ENCODE measurements at regions not wholly inside any gene's neighbourhood (a gene's known extent, or its start where the extent isn't known, plus 50 kb on each side); places are given as distances from the start of the nearest gene placed in this dataset.
"Not testable (repeated sequence)": the region's sequence is repeated elsewhere in the genome, so short reads cannot be mapped to it uniquely, and the experiment has no call there.

DNA sequence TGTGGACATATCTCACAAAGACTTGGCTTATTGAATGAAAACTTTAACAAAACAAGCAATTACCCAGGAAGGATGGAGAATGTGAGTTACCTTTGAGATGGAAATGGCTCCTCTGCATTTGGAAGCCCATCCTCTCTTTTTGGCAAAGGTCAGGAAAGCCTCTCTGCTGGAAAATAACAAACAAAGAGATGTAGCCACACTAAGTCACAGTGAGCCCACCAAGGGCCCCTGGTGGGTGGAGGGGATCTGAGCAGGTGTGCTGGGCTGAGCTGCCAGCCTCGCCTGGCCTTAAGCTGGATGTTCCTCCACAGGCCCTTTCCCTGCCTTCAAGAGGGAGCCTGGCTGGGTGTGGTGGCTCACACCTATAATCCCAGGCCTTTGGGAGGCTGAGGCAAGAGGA lies 269.2 kb downstream of the HNRNPD start:
- Histone ChIP-seq H3K9ac (ENCODE audit: low read depth in 1 of 2, low read length in 2 of 2) (no peak overlapping the region), H3K4me3 (ENCODE audit: low read depth in 1 of 2, low read length in 2 of 2) (no peak overlapping the region), H3K4me1 (ENCODE audit: control insufficient read depth in 1 of 2, insufficient read depth in 2 of 2, low read length in 2 of 2) (no peaks in the 10 kb centered on the region), H3K36me3 (ENCODE audit: control insufficient read depth in 1 of 2, insufficient read depth in 2 of 2, low read length in 2 of 2) (no peaks in the 10 kb centered on the region), H3K27ac (ENCODE audit: low read depth, low read length) (no peak overlapping the region), H3K9me3 (ENCODE audit: control insufficient read depth in 1 of 2, low read length in 2 of 2) (no peaks in the 10 kb centered on the region), H3K27me3 (ENCODE audit: control insufficient read depth in 1 of 2, insufficient read depth in 2 of 2, low read length in 2 of 2) (no peaks in the 10 kb centered on the region)

DNA sequence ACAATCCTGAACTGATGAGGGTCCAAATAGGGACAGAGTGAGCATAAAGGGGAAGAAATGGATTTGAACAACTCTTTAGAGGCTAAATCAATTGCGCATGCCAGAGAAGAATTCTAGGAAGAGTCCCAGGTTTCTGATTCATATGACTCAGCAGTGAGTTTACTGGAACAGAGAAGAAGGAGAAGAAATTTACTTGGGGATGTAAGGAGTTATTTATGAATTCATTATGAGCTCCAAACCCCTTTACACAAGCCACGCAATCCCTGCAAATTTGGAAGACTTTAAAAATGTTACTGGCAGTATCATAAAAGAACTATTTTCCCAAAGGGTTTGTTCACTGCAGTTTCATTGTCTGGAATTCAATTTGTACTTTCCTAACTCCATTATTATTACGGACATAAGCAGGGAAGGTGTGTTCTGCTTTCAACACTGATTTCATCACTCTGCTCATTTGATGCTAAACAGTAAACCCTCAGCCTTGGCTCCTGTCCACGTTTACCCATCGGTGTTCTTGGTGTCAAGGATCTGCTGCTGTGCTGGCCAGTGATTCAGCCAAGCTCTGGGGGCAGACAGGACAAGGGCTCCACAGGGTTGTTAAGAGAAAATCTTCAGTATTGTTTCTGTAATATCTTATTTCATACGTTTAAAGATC lies 273.7 kb downstream of the HNRNPD start:
- no peak overlapping the region for H3K9ac ChIP-seq (ENCODE audit: low read depth in 1 of 2, low read length in 2 of 2)
- no peak overlapping the region for H3K4me3 ChIP-seq (ENCODE audit: low read depth in 1 of 2, low read length in 2 of 2)
- H3K4me1 ChIP-seq (ENCODE audit: control insufficient read depth in 1 of 2, insufficient read depth in 2 of 2, low read length in 2 of 2): no peaks in the 10 kb centered on the region
- no peaks in the 10 kb centered on the region for H3K36me3 ChIP-seq (ENCODE audit: control insufficient read depth in 1 of 2, insufficient read depth in 2 of 2, low read length in 2 of 2)
- H3K27me3 ChIP-seq (ENCODE audit: control insufficient read depth in 1 of 2, insufficient read depth in 2 of 2, low read length in 2 of 2): no peaks in the 10 kb centered on the region
- no peaks in the 10 kb centered on the region for H3K9me3 ChIP-seq (ENCODE audit: control insufficient read depth in 1 of 2, low read length in 2 of 2)
- H3K27ac ChIP-seq (ENCODE audit: low read depth, low read length): no peak overlapping the region

DNA sequence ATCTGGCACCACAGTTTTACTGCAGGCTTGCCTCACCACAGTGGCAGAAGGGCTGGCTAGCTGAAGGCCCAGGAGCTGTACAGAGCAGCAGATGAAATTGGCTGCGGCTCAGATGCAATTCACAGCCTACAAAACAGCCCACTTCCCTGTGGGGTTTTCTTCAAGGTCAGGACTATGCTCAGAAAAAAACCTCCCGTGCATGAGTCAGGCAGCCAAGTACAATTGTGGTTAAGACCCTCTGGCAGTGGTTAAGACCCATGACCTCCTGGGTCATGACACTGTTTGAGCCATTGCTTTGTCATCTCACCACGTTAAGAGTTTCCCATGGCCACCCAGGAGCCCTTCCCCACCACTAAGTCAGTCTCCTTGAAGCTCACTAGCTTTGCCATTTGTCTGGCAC lies 276.3 kb downstream of the HNRNPD start:
- H3K9ac ChIP-seq (ENCODE audit: low read depth in 1 of 2, low read length in 2 of 2): no peak overlapping the region
- H3K4me1 ChIP-seq (ENCODE audit: control insufficient read depth in 1 of 2, insufficient read depth in 2 of 2, low read length in 2 of 2): no peaks in the 10 kb centered on the region
- H3K27me3 ChIP-seq (ENCODE audit: control insufficient read depth in 1 of 2, insufficient read depth in 2 of 2, low read length in 2 of 2): no peaks in the 10 kb centered on the region

DNA sequence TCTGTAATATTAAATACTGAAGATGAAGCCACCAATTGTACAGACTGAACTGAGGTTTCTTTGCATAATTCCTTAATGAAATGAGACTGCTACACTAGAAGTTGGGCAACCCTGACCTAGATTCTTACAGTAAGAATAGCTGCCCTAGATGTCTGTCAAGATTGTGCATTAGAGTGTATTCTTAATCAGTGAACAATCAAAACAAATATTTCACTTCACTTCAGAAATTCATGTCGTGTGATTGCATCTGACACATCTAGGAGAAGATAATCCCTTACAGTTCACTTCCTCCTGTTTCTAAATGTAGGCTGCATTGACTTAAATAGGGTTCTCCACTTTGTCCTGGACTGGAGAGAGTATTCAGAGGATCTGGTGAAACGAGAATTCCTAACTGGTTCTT lies 283.1 kb downstream of the HNRNPD start:
- Histone ChIP-seq H3K27ac (ENCODE audit: low read depth, low read length) (no peak overlapping the region), H3K36me3 (ENCODE audit: control insufficient read depth in 1 of 2, insufficient read depth in 2 of 2, low read length in 2 of 2) (no peaks in the 10 kb centered on the region), H3K27me3 (ENCODE audit: control insufficient read depth in 1 of 2, insufficient read depth in 2 of 2, low read length in 2 of 2) (no peaks in the 10 kb centered on the region), H3K9ac (ENCODE audit: low read depth in 1 of 2, low read length in 2 of 2) (no peak overlapping the region), H3K9me3 (ENCODE audit: control insufficient read depth in 1 of 2, low read length in 2 of 2) (no peaks in the 10 kb centered on the region), H3K4me1 (ENCODE audit: control insufficient read depth in 1 of 2, insufficient read depth in 2 of 2, low read length in 2 of 2) (no peaks in the 10 kb centered on the region), H3K4me3 (ENCODE audit: low read depth in 1 of 2, low read length in 2 of 2) (no peak overlapping the region)

More for the DNA sequence above, 276.3 kb downstream of the HNRNPD start:
- no peak overlapping the region for H3K4me3 ChIP-seq (ENCODE audit: low read depth in 1 of 2, low read length in 2 of 2)
- H3K9me3 ChIP-seq (ENCODE audit: control insufficient read depth in 1 of 2, low read length in 2 of 2): no peaks in the 10 kb centered on the region
- no peaks in the 10 kb centered on the region for H3K36me3 ChIP-seq (ENCODE audit: control insufficient read depth in 1 of 2, insufficient read depth in 2 of 2, low read length in 2 of 2)
- no peak overlapping the region for H3K27ac ChIP-seq (ENCODE audit: low read depth, low read length)

- Histone ChIP-seq H3K36me3 (ENCODE audit: control insufficient read depth in 1 of 2, insufficient read depth in 2 of 2, low read length in 2 of 2) (no peaks in the 10 kb centered on the region), H3K9me3 (ENCODE audit: control insufficient read depth in 1 of 2, low read length in 2 of 2) (no peaks in the 10 kb centered on the region), H3K27me3 (ENCODE audit: control insufficient read depth in 1 of 2, insufficient read depth in 2 of 2, low read length in 2 of 2) (no peaks in the 10 kb centered on the region), H3K4me1 (ENCODE audit: control insufficient read depth in 1 of 2, insufficient read depth in 2 of 2, low read length in 2 of 2) (no peaks in the 10 kb centered on the region), H3K27ac (ENCODE audit: low read depth, low read length) (no peak overlapping the region), H3K4me3 (ENCODE audit: low read depth in 1 of 2, low read length in 2 of 2) (no peak overlapping the region), H3K9ac (ENCODE audit: low read depth in 1 of 2, low read length in 2 of 2) (no peak overlapping the region)
Measured at GRCh38 chr4:82084747-82085146, 289.0 kb downstream of the HNRNPD start.

- H3K9ac ChIP-seq (ENCODE audit: low read depth in 1 of 2, low read length in 2 of 2); H3K4me3 ChIP-seq (ENCODE audit: low read depth in 1 of 2, low read length in 2 of 2); H3K36me3 ChIP-seq (ENCODE audit: control insufficient read depth in 1 of 2, insufficient read depth in 2 of 2, low read length in 2 of 2); H3K27ac ChIP-seq (ENCODE audit: low read depth, low read length); H3K4me1 ChIP-seq (ENCODE audit: control insufficient read depth in 1 of 2, insufficient read depth in 2 of 2, low read length in 2 of 2); H3K9me3 ChIP-seq (ENCODE audit: control insufficient read depth in 1 of 2, low read length in 2 of 2); H3K27me3 ChIP-seq (ENCODE audit: control insufficient read depth in 1 of 2, insufficient read depth in 2 of 2, low read length in 2 of 2): not testable (repeated sequence)
Measured at GRCh38 chr4:82077471-82077995, 296.3 kb downstream of the HNRNPD start.

DNA sequence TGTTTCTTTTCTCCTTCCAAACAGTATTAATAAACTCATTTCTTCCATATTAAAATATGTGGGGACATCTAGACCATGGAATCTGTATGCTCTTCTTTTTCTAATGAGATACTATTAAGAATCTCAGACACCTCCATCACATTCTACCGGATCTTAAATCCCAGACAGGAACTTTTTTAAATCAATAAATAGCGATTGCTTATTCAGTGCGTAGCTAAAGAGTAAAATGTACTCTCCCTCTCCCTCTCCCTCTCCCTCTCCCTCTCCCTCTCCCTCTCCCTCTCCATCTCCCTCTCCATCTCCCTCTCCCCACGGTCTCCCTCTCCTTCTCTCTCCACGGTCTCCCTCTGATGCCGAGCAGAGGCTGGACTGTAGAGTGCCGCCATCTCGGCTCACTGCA lies 297.0 kb downstream of the HNRNPD start:
- Histone ChIP-seq H3K4me1 (ENCODE audit: control insufficient read depth in 1 of 2, insufficient read depth in 2 of 2, low read length in 2 of 2) (no peaks in the 10 kb centered on the region), H3K4me3 (ENCODE audit: low read depth in 1 of 2, low read length in 2 of 2) (no peak overlapping the region)

GRCh38 chr4:82076359-82076758 lies 297.4 kb downstream of the HNRNPD start:
- H3K4me3 ChIP-seq (ENCODE audit: low read depth in 1 of 2, low read length in 2 of 2): no peak overlapping the region
- no peaks in the 10 kb centered on the region for H3K4me1 ChIP-seq (ENCODE audit: control insufficient read depth in 1 of 2, insufficient read depth in 2 of 2, low read length in 2 of 2)
- no peak overlapping the region for H3K27ac ChIP-seq (ENCODE audit: low read depth, low read length)
- no peak overlapping the region for H3K9ac ChIP-seq (ENCODE audit: low read depth in 1 of 2, low read length in 2 of 2)
- H3K9me3 ChIP-seq (ENCODE audit: control insufficient read depth in 1 of 2, low read length in 2 of 2): no peaks in the 10 kb centered on the region
- H3K36me3 ChIP-seq (ENCODE audit: control insufficient read depth in 1 of 2, insufficient read depth in 2 of 2, low read length in 2 of 2): no peaks in the 10 kb centered on the region
- H3K27me3 ChIP-seq (ENCODE audit: control insufficient read depth in 1 of 2, insufficient read depth in 2 of 2, low read length in 2 of 2): no peaks in the 10 kb centered on the region

More for the DNA sequence above, 297.0 kb downstream of the HNRNPD start:
- no peaks in the 10 kb centered on the region for H3K9me3 ChIP-seq (ENCODE audit: control insufficient read depth in 1 of 2, low read length in 2 of 2)
- no peak overlapping the region for H3K27ac ChIP-seq (ENCODE audit: low read depth, low read length)
- no peak overlapping the region for H3K9ac ChIP-seq (ENCODE audit: low read depth in 1 of 2, low read length in 2 of 2)
- no peaks in the 10 kb centered on the region for H3K36me3 ChIP-seq (ENCODE audit: control insufficient read depth in 1 of 2, insufficient read depth in 2 of 2, low read length in 2 of 2)
- H3K27me3 ChIP-seq (ENCODE audit: control insufficient read depth in 1 of 2, insufficient read depth in 2 of 2, low read length in 2 of 2): no peaks in the 10 kb centered on the region

DNA sequence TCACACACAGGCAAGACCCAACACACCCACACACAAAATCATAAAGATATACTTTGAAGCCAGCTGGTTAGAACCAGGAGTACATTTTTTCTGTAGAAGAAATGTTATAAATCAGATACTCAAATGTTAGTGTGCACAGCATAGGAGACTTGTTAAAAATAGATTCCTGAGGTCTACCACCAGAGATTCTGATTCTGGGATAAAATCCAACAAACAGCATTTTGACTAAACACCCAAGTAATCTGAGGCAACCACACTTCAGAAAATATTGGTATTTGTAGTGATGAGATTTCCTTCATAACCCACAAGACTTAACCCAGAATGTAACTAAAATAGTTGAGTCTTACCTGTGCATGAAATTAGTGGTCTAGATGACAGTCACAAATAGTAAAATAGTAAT lies 301.8 kb downstream of the HNRNPD start:
- Histone ChIP-seq H3K9ac (ENCODE audit: low read depth in 1 of 2, low read length in 2 of 2) (no peak overlapping the region), H3K27ac (ENCODE audit: low read depth, low read length) (no peak overlapping the region), H3K4me1 (ENCODE audit: control insufficient read depth in 1 of 2, insufficient read depth in 2 of 2, low read length in 2 of 2) (no peaks in the 10 kb centered on the region), H3K9me3 (ENCODE audit: control insufficient read depth in 1 of 2, low read length in 2 of 2) (no peaks in the 10 kb centered on the region), H3K27me3 (ENCODE audit: control insufficient read depth in 1 of 2, insufficient read depth in 2 of 2, low read length in 2 of 2) (no peaks in the 10 kb centered on the region), H3K36me3 (ENCODE audit: control insufficient read depth in 1 of 2, insufficient read depth in 2 of 2, low read length in 2 of 2) (no peaks in the 10 kb centered on the region), H3K4me3 (ENCODE audit: low read depth in 1 of 2, low read length in 2 of 2) (no peak overlapping the region)

GRCh38 chr4:82069883-82070638 lies 303.7 kb downstream of the HNRNPD start:
- Histone ChIP-seq H3K27ac (ENCODE audit: low read depth, low read length) (no peak overlapping the region), H3K36me3 (ENCODE audit: control insufficient read depth in 1 of 2, insufficient read depth in 2 of 2, low read length in 2 of 2) (no peaks in the 10 kb centered on the region), H3K9me3 (ENCODE audit: control insufficient read depth in 1 of 2, low read length in 2 of 2) (no peaks in the 10 kb centered on the region), H3K27me3 (ENCODE audit: control insufficient read depth in 1 of 2, insufficient read depth in 2 of 2, low read length in 2 of 2) (no peaks in the 10 kb centered on the region), H3K9ac (ENCODE audit: low read depth in 1 of 2, low read length in 2 of 2) (no peak overlapping the region), H3K4me3 (ENCODE audit: low read depth in 1 of 2, low read length in 2 of 2) (no peak overlapping the region), H3K4me1 (ENCODE audit: control insufficient read depth in 1 of 2, insufficient read depth in 2 of 2, low read length in 2 of 2) (no peaks in the 10 kb centered on the region)

Data from duodenal mucosa (tissue), 2 donors.